ENCODE measurements at regions not wholly inside any gene's neighbourhood (a gene's known extent, or its start where the extent isn't known, plus 50 kb on each side); places are given as distances from the start of the nearest gene placed in this dataset.

DNA sequence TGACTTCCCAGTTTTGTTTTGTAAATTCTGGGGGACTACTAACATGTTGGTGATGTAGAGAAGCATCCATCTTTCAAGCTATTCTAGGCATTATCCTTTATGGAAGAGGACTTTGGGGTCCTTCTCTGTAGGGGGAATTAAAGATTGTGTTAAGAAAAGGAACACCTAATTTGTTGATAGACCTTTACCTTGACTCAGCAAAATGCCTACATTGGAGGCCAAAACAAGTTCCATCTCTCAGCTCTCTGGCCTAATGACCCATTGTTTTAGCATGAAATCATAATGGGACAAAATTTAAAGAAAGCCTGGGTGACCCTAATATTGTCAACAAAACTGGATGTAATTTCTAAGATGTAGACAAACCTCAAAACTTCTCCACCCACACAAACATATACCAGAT lies 465.3 kb upstream of the SOX9 start:
- DNase-seq, result no peak

DNA sequence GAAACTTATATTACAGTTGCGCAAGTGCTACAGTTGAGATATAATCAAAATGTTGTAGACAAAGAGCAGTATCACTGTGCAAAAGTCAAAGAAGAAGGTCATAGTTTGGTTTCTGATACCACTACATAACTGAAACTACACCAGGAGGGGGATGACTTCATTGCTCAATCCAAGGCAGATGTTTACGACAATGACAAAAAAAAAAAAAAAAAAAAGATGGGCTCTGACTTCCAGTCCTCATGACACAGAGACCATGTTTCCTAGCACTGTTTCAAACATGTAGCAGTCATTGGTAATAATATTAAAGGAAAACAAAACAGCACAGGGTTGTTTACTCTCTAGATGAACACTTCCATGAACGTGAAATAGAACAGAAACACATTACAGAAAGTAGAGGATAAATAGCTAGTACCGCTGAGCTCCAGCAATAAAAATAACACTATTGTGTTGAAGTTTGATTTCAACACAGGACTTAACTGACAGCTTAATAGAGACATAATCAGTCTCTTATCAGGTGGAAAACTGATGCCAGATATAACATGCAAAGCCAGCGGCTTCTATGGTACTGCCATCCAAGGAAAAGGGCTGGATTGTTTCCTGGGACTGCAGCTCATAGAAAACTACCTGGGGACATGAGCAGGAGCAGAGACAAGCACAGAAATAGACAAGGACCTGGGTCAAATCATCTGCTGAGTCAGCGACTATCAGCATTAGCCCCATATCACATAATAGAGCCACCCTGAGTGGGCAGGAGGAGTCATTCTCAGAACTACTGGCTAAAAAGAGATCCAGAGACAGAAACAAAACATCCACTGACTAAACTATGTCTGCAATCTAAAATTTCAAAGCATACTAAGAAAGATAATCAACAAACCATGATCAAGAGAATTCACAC lies 463.6 kb upstream of the SOX9 start:
- no peak for DNase-seq

GRCh38 chr17:71658996-71659395 lies 461.8 kb upstream of the SOX9 start:
- DNase-seq, result no peak

- no peak for DNase-seq
Observed at GRCh38 chr17:71664861-71665260, 456.0 kb upstream of the SOX9 start.

- DNase-seq, result no peak
Observed at GRCh38 chr17:71666047-71666446, 454.8 kb upstream of the SOX9 start.

DNA sequence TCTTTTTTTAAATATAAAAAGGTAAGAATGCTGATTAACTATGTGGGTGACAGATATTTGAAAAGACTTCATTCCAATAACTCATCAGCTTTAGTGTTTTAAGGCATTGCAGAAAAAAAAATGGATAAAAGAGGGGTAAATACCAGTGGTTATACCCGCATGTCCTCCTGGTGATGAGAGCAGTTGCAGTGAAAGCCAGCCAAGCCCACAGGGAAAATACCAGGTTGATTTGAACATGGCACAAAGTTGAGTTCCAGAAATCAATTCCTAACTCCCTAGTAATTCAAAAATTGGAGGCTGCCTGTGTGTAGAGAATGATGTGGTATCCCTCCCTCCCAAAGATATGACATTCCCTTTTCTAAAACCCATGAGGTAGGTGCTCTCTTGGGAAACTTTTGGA lies 453.2 kb upstream of the SOX9 start:
- DNase-seq, result no peak

DNA sequence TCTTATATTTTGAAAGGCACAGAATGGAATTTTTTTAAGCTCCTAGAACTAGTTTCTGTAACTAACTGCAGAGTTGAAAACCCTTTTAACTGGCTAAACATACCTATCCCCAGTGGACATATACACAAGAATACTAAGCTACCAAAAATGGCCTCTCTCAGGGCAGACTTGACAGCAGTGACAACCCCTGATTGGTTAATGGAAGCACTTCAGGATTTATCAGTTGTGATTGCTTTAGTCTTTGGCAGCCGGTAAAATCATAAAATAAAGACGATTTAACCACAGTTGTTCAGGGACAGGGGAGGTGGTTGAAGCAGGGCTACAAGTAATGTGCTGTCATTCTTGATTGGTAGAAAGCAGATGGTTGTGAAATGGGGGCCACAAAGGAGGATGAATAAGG lies 452.0 kb upstream of the SOX9 start:
- no peak for DNase-seq

DNA sequence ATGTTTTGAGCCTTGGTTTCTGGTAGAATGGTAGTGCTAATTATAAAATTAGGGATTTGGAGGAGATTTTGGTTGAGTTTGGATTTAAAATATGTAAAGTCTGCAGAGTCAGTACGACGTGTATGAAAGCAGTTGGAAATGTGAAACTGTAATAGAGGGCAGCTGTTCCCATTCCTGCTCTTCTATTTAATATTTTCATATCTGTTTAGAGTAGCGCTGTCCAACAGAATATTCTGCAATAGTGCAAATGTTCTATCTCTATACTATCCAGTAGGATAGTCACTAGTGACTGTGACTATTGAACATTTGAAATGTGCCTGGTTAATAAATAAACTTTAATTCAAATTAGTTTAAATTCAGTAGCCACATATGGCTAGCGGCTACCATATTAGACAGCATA lies 443.4 kb upstream of the SOX9 start:
- DNase-seq, result peak; percentile 1

DNA sequence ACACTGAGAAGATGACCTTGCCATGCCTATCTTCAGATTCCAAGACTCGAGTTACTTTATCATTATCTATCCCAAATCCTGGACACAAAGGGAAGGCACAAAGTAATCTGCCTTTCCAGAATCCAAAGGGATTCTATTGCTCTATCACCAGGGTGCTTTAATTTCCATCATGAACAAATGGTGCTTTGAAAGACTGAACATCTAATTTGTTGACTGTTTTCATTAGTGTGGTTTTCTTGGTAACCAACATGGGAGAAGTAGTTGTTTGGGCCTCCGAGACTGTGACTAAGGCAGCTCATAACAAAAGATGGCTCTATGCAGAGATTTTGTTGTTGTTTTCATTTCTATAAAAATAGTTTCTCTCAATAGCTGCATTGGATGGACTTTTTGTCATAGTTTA lies 441.0 kb upstream of the SOX9 start:
- DNase-seq, result no peak

DNA sequence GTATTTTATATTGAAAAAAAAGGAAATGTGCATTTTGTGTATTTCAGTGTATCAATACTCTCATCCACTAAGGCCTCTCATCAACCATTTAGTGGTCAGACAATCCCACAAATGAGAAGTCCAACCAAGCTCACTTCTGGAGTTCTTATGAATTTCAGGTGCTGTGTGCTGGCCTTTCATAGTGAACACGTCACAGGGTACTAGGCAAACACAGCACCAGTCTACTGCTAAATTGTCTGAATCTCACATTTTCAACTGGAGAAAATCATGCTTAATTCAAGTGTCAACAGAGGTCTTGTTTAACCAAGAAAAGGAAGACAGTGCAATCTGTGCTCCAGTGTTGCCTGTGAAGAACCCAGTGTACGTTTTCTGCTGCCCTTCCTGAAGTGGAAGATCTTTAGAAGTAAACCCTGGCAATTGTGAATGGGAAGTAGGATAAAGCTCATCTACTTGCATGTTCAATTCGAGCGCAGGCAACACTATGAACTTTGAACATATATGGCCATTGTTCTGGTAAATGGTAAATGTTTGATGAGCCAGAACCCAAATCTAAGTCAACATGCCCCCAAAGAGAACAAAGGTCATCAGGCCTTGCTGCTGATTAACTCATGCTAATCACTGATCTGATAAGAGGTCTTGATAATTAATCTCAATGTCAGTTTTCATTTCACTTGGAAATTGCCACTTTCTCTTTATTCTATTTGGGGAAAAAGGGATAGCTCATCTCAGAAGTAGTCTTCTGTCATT lies 439.2 kb upstream of the SOX9 start:
- DNase-seq, result no peak

GRCh38 chr17:71682174-71682494 lies 438.7 kb upstream of the SOX9 start:
- DNase-seq, result no peak

- no peak for DNase-seq
Observed at GRCh38 chr17:71689782-71690181, 431.0 kb upstream of the SOX9 start.

GRCh38 chr17:71699907-71700306 lies 420.9 kb upstream of the SOX9 start:
- DNase-seq, result no peak

GRCh38 chr17:71703701-71704100 lies 417.1 kb upstream of the SOX9 start:
- no peak for DNase-seq

- no peak for DNase-seq
Observed at GRCh38 chr17:71709271-71709890, 411.4 kb upstream of the SOX9 start.

- DNase-seq, result no peak
Observed at GRCh38 chr17:71709946-71710345, 410.9 kb upstream of the SOX9 start.

DNA sequence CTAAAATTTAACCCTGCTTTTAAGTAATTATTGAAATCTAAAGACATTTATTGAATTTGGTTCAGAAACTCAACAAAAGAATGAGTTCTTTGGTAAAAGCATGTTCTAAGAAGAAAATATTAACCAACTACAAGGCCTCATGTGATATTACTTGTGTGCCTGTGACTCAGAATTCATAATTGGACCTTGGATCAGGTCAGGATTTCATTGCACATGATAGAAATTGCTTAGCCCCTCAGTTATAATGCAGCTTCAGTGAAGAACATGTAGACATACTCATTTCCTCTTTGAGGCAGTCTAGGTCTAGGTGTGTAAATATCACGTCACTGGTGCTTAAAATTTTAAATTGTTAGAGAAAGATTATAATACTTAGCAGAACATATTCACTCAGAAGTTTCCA lies 410.0 kb upstream of the SOX9 start:
- DNase-seq, result no peak

- DNase-seq, result no peak
Observed at GRCh38 chr17:71713846-71714245, 407.0 kb upstream of the SOX9 start.

DNA sequence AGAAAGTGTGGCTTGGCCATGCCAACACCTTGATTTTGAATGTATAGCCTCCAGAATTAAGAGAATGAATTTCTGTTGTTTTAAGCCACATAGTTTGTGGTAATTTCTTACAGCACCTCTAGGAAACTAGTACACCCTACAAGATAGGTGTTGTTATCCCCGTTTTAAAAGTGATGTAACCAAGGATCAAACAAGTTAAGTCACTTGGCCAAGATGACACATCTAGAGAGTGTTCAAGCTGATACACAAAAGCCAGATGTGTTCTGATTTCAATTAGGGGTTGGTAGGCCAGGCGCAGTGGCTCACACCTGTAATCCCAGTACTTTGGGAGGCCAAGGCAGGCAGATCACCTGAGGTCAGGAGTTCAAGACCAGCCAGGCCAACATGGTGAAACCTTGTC lies 396.5 kb upstream of the SOX9 start:
- no peak for DNase-seq

DNA sequence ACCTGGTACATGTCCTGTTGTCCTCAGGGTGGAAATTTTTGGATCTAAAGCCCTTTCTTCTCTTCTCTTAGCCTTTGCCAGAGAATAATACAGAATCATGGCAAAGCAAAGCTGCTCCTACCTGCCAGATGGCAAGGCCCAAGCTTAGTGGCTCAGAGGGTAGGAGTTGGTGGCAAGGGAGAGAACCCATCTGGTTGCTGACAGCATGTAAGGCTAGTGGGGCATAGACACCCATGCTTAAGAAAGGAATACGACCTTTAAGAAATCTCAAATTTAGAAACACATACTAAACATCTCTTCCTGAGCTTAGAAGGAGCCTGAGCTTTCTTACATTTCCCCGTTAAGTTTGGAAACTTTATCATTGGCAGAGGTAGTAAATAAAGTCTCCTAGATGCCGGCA lies 395.0 kb upstream of the SOX9 start:
- no peak for DNase-seq

DNA sequence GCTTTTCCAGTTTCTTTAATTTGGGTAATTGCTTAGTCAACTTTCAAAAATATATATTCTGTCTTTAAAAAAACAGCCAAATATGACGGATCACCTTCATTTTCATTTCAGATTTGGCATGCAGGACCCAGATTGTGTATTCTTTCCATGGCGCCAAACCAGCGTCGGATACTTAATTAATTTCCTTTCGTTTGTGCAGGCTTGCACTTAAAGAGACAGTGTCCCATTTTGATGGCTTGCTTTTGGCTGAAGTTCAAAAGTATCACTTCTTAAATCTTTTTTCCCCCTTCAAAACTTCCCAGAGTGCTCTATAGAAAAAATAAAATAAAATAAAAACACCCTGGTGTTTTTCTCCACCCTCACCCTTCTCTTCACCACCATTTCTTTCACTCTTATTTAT lies 394.5 kb upstream of the SOX9 start:
- DNase-seq, result no peak

GRCh38 chr17:71727292-71727691 lies 393.5 kb upstream of the SOX9 start:
- DNase-seq, result no peak

DNA sequence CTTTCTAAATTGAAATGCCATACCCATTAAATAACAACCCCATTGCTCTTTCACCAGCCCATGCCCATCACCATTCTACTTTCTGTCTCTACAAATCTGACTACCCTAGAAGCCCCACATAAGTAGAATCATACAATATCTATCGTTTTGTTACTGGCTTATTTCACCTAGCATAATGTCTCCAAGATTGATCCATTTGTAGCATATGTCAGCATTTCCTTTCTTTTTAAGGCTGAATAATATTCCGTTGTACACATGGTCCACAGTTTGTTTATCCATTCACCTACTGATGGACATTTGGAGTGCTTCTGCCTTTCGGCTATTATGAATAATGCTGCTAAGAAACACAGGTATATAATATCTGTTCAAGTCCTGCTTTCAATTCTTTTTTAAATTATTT lies 393.1 kb upstream of the SOX9 start:
- DNase-seq, result no peak

- no peak for DNase-seq
Observed at GRCh38 chr17:71730871-71731270, 389.9 kb upstream of the SOX9 start.
